KMS-11 (cell line): ENCODE measurements at regions not wholly inside any gene's neighbourhood (a gene's known extent, or its start where the extent isn't known, plus 50 kb on each side); places are given as distances from the start of the nearest gene placed in this dataset.

ENCODE experiments used
- H2AFZ ChIP-seq: fragments of 200-600 bp; sonication (generic); 2 replicates; pipeline ENCODE4 v1.6.1; 2016; ENCODE audit warnings: antibody characterized with exemption, mixed run types, low read depth
- H3K27ac ChIP-seq: fragments of 200-600 bp; sonication (generic); 2 replicates; pipeline ENCODE4 v1.6.1; 2016; ENCODE audit warnings: mild to moderate bottlenecking, mixed run types
- H3K27me3 ChIP-seq: fragments of 200-600 bp; sonication (generic); 2 replicates; pipeline ENCODE4 v1.6.1; 2017; ENCODE audit warnings: mild to moderate bottlenecking, low read depth, mixed run types, moderate library complexity; ENCODE audit not compliant: insufficient read depth
- H3K36me3 ChIP-seq: fragments of 200-600 bp; sonication (generic); 2 replicates; pipeline ENCODE4 v1.6.1; 2017; ENCODE audit warnings: mild to moderate bottlenecking, mixed run types; ENCODE audit not compliant: insufficient read depth
- H3K4me1 ChIP-seq: fragments of 200-600 bp; sonication (generic); 2 replicates; pipeline ENCODE4 v1.6.1; 2016; ENCODE audit warnings: mild to moderate bottlenecking, low read depth, mixed run types; ENCODE audit not compliant: poor library complexity, severe bottlenecking
- H3K4me2 ChIP-seq: fragments of 200-600 bp; sonication (generic); 2 replicates; pipeline ENCODE4 v1.7.0; 2016; ENCODE audit warnings: mild to moderate bottlenecking, mixed run types
- H3K4me3 ChIP-seq: fragments of 200-600 bp; sonication (generic); IDR thresholded peaks from 2 replicates; pipeline ENCODE4 v1.6.1; 2017; ENCODE audit warnings: low read depth, low read length, mixed read lengths; ENCODE audit not compliant: insufficient read depth
- H3K79me2 ChIP-seq: fragments of 200-600 bp; sonication (generic); 2 replicates; pipeline ENCODE4 v1.6.1; 2016; ENCODE audit warnings: low read depth, mixed run types; ENCODE audit not compliant: insufficient read depth
- H3K9ac ChIP-seq: fragments of 200-600 bp; sonication (generic); 2 replicates; pipeline ENCODE4 v1.6.1; 2016; ENCODE audit warnings: mild to moderate bottlenecking, mixed run types
- H4K20me1 ChIP-seq: fragments of 200-600 bp; sonication (generic); 2 replicates; pipeline ENCODE4 v1.6.1; 2016; ENCODE audit warnings: mild to moderate bottlenecking, mixed run types; ENCODE audit not compliant: insufficient read depth
- TF ChIP-seq, protein P1 (sequence below): fragments of 200-600 bp; sonication (generic); conservative IDR thresholded peaks from 2 replicates; pipeline ENCODE4 v1.6.1; 2017; ENCODE audit warnings: low read depth, mild to moderate bottlenecking, antibody characterized with exemption, low read length, moderate library complexity, mixed read lengths

- H3K36me3 ChIP-seq: no peaks in the 10 kb centered on the region
- no peak overlapping the region for H3K4me2 ChIP-seq
- TF ChIP-seq, protein P1, sequence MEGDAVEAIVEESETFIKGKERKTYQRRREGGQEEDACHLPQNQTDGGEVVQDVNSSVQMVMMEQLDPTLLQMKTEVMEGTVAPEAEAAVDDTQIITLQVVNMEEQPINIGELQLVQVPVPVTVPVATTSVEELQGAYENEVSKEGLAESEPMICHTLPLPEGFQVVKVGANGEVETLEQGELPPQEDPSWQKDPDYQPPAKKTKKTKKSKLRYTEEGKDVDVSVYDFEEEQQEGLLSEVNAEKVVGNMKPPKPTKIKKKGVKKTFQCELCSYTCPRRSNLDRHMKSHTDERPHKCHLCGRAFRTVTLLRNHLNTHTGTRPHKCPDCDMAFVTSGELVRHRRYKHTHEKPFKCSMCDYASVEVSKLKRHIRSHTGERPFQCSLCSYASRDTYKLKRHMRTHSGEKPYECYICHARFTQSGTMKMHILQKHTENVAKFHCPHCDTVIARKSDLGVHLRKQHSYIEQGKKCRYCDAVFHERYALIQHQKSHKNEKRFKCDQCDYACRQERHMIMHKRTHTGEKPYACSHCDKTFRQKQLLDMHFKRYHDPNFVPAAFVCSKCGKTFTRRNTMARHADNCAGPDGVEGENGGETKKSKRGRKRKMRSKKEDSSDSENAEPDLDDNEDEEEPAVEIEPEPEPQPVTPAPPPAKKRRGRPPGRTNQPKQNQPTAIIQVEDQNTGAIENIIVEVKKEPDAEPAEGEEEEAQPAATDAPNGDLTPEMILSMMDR: no peak
- H3K9ac ChIP-seq: no peak overlapping the region
- H4K20me1 ChIP-seq: no peaks in the 10 kb centered on the region
- H3K4me1 ChIP-seq: no peaks in the 10 kb centered on the region
- H2AFZ ChIP-seq: no peak overlapping the region
- no peak overlapping the region for H3K4me3 ChIP-seq
- no peak overlapping the region for H3K27ac ChIP-seq
- no peaks in the 10 kb centered on the region for H3K79me2 ChIP-seq
- H3K27me3 ChIP-seq: no peaks in the 10 kb centered on the region
Observed at GRCh38 chr3:189100866-189101265, 70.9 kb upstream of the TPRG1 start.

DNA sequence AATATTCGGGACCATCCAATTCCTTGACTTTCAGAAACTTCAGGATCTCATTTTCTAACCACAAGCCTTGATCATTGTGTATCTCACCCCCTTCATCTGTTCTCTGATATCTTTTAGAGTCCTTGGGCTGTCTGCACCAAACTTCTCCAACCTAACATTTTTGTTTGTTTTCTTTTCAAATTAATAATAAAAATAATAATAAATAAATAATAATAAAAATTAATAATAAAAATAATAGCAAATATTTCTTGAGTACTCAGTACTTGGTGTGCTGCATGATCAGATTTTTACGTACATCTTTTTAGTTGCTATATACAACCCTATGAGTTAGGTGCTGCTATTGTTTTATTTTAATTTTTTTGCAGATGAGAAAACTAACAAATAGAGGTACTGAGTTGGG is 70.2 kb upstream of the TPRG1 start:
- Histone ChIP-seq H4K20me1 (no peaks in the 10 kb centered on the region), H3K4me3 (no peak overlapping the region), H3K27me3 (no peaks in the 10 kb centered on the region), H3K9ac (no peak overlapping the region), H3K36me3 (no peaks in the 10 kb centered on the region), H3K4me2 (no peak overlapping the region), H3K79me2 (no peaks in the 10 kb centered on the region), H3K4me1 (no peaks in the 10 kb centered on the region), H2AFZ (no peak overlapping the region), H3K27ac (no peak overlapping the region)
- TF ChIP-seq, protein P1: no peak

DNA sequence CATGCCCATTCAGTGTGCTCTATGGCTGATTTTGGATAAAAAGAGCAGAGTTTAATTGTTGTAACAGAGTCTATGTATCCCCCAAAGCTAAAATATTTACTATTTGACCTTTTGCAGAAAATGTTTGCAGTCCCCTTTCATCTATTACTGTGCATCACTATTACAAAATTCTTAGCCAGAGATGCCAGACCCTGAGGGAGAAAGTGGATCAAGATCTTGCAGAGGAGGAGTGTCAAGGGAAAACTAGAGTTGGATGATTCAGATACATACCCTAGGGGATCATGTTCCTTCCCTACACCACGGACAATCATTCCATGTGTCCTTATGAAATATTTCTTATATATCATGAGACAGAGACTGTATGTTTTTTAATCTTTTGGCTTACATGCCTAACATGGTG is 68.6 kb upstream of the TPRG1 start:
- H3K4me1 ChIP-seq: no peaks in the 10 kb centered on the region
- no peaks in the 10 kb centered on the region for H4K20me1 ChIP-seq
- H3K9ac ChIP-seq: no peak overlapping the region
- H3K4me3 ChIP-seq: no peak overlapping the region
- TF ChIP-seq, protein P1: no peak
- no peaks in the 10 kb centered on the region for H3K36me3 ChIP-seq
- H2AFZ ChIP-seq: no peak overlapping the region
- no peak overlapping the region for H3K4me2 ChIP-seq
- no peaks in the 10 kb centered on the region for H3K79me2 ChIP-seq
- H3K27me3 ChIP-seq: no peaks in the 10 kb centered on the region
- no peak overlapping the region for H3K27ac ChIP-seq

- Histone ChIP-seq H4K20me1 (no peaks in the 10 kb centered on the region), H3K27ac (no peak overlapping the region), H2AFZ (no peak overlapping the region), H3K9ac (no peak overlapping the region), H3K4me3 (no peak overlapping the region), H3K4me2 (no peak overlapping the region), H3K27me3 (no peaks in the 10 kb centered on the region), H3K79me2 (no peaks in the 10 kb centered on the region), H3K4me1 (no peaks in the 10 kb centered on the region), H3K36me3 (no peaks in the 10 kb centered on the region)
- TF ChIP-seq, protein P1: no peak
Observed at GRCh38 chr3:189108067-189108466, 63.7 kb upstream of the TPRG1 start.

DNA sequence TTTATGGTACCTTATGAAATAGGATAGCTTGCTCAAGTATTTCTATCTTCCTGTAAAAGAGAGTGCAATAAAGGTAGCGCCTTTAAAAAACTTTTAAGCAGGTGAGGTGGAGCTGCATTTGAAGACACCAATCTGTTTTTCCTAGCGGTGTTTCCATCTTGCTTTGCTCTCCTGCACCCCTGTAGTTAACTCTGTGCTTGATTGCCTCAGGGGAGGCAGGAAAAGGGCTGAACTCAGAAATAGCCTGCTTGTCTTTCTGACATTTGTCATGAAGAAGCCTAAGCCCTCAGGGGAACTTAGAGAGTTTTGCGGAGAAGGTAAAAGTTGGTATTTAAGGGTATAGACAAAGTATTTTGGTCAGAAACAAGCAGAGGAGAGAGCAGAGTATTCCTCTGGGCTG is 63.0 kb upstream of the TPRG1 start:
- no peak overlapping the region for H3K4me2 ChIP-seq

More for the DNA sequence above, 63.0 kb upstream of the TPRG1 start:
- H2AFZ ChIP-seq: no peak overlapping the region
- no peak overlapping the region for H3K27ac ChIP-seq
- no peaks in the 10 kb centered on the region for H3K36me3 ChIP-seq
- H4K20me1 ChIP-seq: no peaks in the 10 kb centered on the region
- H3K4me3 ChIP-seq: no peak overlapping the region
- TF ChIP-seq, protein P1: no peak
- H3K9ac ChIP-seq: no peak overlapping the region
- H3K4me1 ChIP-seq: no peaks in the 10 kb centered on the region
- H3K79me2 ChIP-seq: no peaks in the 10 kb centered on the region
- no peaks in the 10 kb centered on the region for H3K27me3 ChIP-seq
